Effector CD4-positive, alpha-beta T cell (primary cell): ENCODE measurements at regions not wholly inside any gene's neighbourhood (a gene's known extent, or its start where the extent isn't known, plus 50 kb on each side); places are given as distances from the start of the nearest gene placed in this dataset.

Experiments used
- DNase-seq: peaks from one replicate; pipeline ENCODE4 v3.0.0-alpha.2; 2020

- DNase-seq: no peak
Observed at GRCh38 chr7:17242504-17242903, 55.9 kb upstream of the AHR start.

- DNase-seq: no peak
Observed at GRCh38 chr7:17244786-17245185, 53.7 kb upstream of the AHR start.

- no peak for DNase-seq
Observed at GRCh38 chr7:17247357-17247756, 51.1 kb upstream of the AHR start.

DNA sequence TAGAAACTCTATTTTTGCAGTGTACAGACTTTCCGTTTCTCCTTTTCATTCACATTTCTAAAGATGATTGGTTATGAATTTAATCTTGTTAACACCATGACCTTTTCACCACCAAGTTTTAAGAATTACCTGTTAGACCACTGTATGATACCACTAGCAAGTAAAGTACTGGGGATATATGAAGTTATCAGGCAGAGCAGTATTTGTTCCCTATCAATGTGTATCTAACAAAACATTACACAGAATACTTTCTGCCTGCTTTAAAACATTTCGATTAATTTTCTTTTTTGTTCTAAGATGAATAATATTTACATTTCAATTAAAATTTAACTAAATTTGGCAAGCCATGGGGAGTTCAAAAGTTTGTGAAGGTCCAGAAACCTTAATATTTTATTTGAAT is 49.9 kb upstream of the AHR start:
- DNase-seq: no peak
